ENCODE measurements at regions not wholly inside any gene's neighbourhood (a gene's known extent, or its start where the extent isn't known, plus 50 kb on each side); places are given as distances from the start of the nearest gene placed in this dataset.

GRCh38 chr2:64881037-64881492 is 108.1 kb upstream of the SLC1A4 start:
- WGBS, 2 experiments (ENCODE audit: extremely low coverage in 1 of 2, insufficient coverage in 1 of 2, insufficient read length in 1 of 2, insufficient replicate concordance in 2 of 2, low coverage in 1 of 2, low lambda C conversion rate in 2 of 2, missing lambda C conversion rate in 1 of 2) = 84% methylated on average over 6 of the region's 6 CpGs; no CpG with 5 or more reads in 1 of the 2 experiments
- Histone ChIP-seq H3K18ac (ENCODE audit: extremely low read depth, low read length) (peak overlapping the region; percentile 4; the same call in 1 of the 2 replicates), H3K4me1 (replicated peaks in 1 of 4; ENCODE audit: control insufficient read depth in 3 of 4, insufficient read depth in 4 of 4, low read length in 3 of 4) (peaks cover 4 to 17% (median 9%) of the 10 kb centered on the region in 4 experiments), H2BK12ac (ENCODE audit: low read depth, low read length) (no peak overlapping the region; the same call in 1 of the 2 replicates), H3K9ac (replicated peaks in 1 of 4; ENCODE audit: extremely low read depth in 1 of 4, low read depth in 3 of 4, low read length in 3 of 4) (no peak overlapping the region), H3K79me1 (ENCODE audit: low read depth, low read length) (no peaks in the 10 kb centered on the region), H4K8ac (ENCODE audit: extremely low read depth, insufficient read depth, low read length) (no peak overlapping the region), H3K4ac (replicated peaks; ENCODE audit: insufficient read length, low read depth, low read length) (no peak overlapping the region), H4K5ac (ENCODE audit: insufficient read length, low read depth, low read length) (no peak overlapping the region), H3K36me3 (ENCODE audit: control insufficient read depth in 2 of 4, insufficient read depth in 4 of 4, low read length in 3 of 4) (no peaks in the 10 kb centered on the region), H3K56ac (replicated peaks; ENCODE audit: insufficient read length, low read depth, low read length) (no peak overlapping the region), H3K23ac (ENCODE audit: insufficient read length) (no peak overlapping the region), H3K14ac (ENCODE audit: insufficient read length) (no peak overlapping the region), H2BK5ac (ENCODE audit: low read depth, low read length) (peak overlapping the region; percentile 20; the same call in 1 of the 2 replicates), H2BK120ac (replicated peaks; ENCODE audit: low read depth, low read length) (no peak overlapping the region), H2BK15ac (ENCODE audit: low read length) (no peak overlapping the region), H3K27me3 (replicated peaks in 1 of 4; ENCODE audit: control insufficient read depth in 3 of 4, extremely low read depth in 1 of 4, insufficient read depth in 3 of 4, low read length in 3 of 4) (peaks cover 0 to 1% (median 0%) of the 10 kb centered on the region in 4 experiments; a peak in 1 of 7 replicates), H4K20me1 (replicated peaks in 1 of 2; ENCODE audit: control insufficient read depth in 1 of 2, insufficient read depth in 2 of 2, low read length in 2 of 2) (no peaks in the 10 kb centered on the region), H3K23me2 (ENCODE audit: low read depth, low read length) (no peaks in the 10 kb centered on the region), H4K91ac (replicated peaks; ENCODE audit: insufficient read length, low read length) (no peak overlapping the region), H2AK5ac (ENCODE audit: low read depth, low read length) (no peak overlapping the region), H3K4me2 (ENCODE audit: insufficient read depth in 1 of 2, low read depth in 2 of 2, low read length in 2 of 2) (peak overlapping the region; percentile 23 to 34; a peak in 3 of 4 replicates), H3K9me3 (ENCODE audit: insufficient read depth in 2 of 2, low read depth in 1 of 2, low read length in 1 of 2) (no peaks in the 10 kb centered on the region), H2BK20ac (ENCODE audit: low read length) (0 out of 2 replicates have a peak overlapping the region, but pooled peaks have one; percentile 4), H3K79me2 (ENCODE audit: control insufficient read depth in 1 of 2, insufficient read depth in 2 of 2, low read length in 2 of 2) (no peaks in the 10 kb centered on the region), H2AFZ (ENCODE audit: low read length) (no peak overlapping the region), H3K4me3 (ENCODE audit: extremely low read depth in 1 of 4, insufficient read depth in 2 of 4, low read depth in 3 of 4, low read length in 4 of 4) (no peak overlapping the region), H3K27ac (ENCODE audit: low read depth, low read length) (no peak overlapping the region)
- FAIRE-seq = no peak
- POLR2A ChIA-PET (ENCODE audit: partially characterized antibody) = interaction anchor here (0.6 to 1.4 kb wide), 2 partner anchors 160 to 227 kb away, joined by 3 read pairs; partner anchors contain the start of gene SERTAD2
- CTCF ChIA-PET (ENCODE audit: partially characterized antibody) = interaction anchor here (1.0 kb wide), 1 partner anchor 24 kb away, joined by 3 read pairs; no protein-coding TSS in a partner anchor
- no peak for DNase-seq (ENCODE audit: low read depth in 1 of 2, low spot score in 2 of 2)
- TF ChIP-seq E2F6 (IDR thresholded peaks at IDR 0.05) (no peak), TBP (IDR thresholded peaks at IDR 0.05; ENCODE audit: low read depth, low read length) (no peak), ASH2L (IDR thresholded peaks at IDR 0.05; ENCODE audit: low read length) (no peak), MAX (IDR thresholded peaks at IDR 0.05) (no peak), TEAD4 (IDR thresholded peaks at IDR 0.05; ENCODE audit: low read depth, low read length) (no peak), SIX5 (IDR thresholded peaks at IDR 0.05; ENCODE audit: low read depth, low read length) (no peak), SP1 (IDR thresholded peaks at IDR 0.05; ENCODE audit: low read depth, low read length) (no peak), SP4 (IDR thresholded peaks at IDR 0.05; ENCODE audit: low read length) (no peak), CBX8 (IDR thresholded peaks at IDR 0.05; ENCODE audit: borderline replicate concordance, low read depth, low read length) (no peak), SRF (IDR thresholded peaks at IDR 0.05; ENCODE audit: low read depth, low read length) (no peak), RNF2 (IDR thresholded peaks at IDR 0.05; ENCODE audit: borderline replicate concordance, low read depth, low read length, missing control alignments, poor library complexity, severe bottlenecking) (no peak), KDM4A (IDR thresholded peaks at IDR 0.05; ENCODE audit: low read depth, low read length, severe bottlenecking) (no peak), GABPA (IDR thresholded peaks at IDR 0.05; ENCODE audit: borderline replicate concordance, insufficient read depth, low read length) (no peak), YY1 (IDR thresholded peaks at IDR 0.05; ENCODE audit: low read depth, low read length) (no peak)

Measured in H1 (cell line).